ENCODE measurements at regions not wholly inside any gene's neighbourhood (a gene's known extent, or its start where the extent isn't known, plus 50 kb on each side); places are given as distances from the start of the nearest gene placed in this dataset.

- TF ChIP-seq, protein P1, sequence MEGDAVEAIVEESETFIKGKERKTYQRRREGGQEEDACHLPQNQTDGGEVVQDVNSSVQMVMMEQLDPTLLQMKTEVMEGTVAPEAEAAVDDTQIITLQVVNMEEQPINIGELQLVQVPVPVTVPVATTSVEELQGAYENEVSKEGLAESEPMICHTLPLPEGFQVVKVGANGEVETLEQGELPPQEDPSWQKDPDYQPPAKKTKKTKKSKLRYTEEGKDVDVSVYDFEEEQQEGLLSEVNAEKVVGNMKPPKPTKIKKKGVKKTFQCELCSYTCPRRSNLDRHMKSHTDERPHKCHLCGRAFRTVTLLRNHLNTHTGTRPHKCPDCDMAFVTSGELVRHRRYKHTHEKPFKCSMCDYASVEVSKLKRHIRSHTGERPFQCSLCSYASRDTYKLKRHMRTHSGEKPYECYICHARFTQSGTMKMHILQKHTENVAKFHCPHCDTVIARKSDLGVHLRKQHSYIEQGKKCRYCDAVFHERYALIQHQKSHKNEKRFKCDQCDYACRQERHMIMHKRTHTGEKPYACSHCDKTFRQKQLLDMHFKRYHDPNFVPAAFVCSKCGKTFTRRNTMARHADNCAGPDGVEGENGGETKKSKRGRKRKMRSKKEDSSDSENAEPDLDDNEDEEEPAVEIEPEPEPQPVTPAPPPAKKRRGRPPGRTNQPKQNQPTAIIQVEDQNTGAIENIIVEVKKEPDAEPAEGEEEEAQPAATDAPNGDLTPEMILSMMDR (conservative IDR thresholded peaks at IDR 0.05; ENCODE audit: low read depth, low read length) = no peak
- TF ChIP-seq EZH2 (IDR thresholded peaks at IDR 0.05; ENCODE audit: borderline replicate concordance, low read depth, low read length, poor library complexity, severe bottlenecking) = no peak
Observed at GRCh38 chr2:129812071-129812470, 167.4 kb upstream of the RAB6C start.

Data from A673 (cell line).